Loucy (cell line): ENCODE measurements at regions not wholly inside any gene's neighbourhood (a gene's known extent, or its start where the extent isn't known, plus 50 kb on each side); places are given as distances from the start of the nearest gene placed in this dataset.
"Not testable (repeated sequence)": the region's sequence is repeated elsewhere in the genome, so short reads cannot be mapped to it uniquely, and the experiment has no call there.

ENCODE experiments used
- H2AFZ ChIP-seq: fragments of 200-600 bp; sonication (generic); 2 replicates; pipeline ENCODE4 v1.6.0; 2016; ENCODE audit warnings: antibody characterized with exemption, mild to moderate bottlenecking, low read length, moderate library complexity
- H3F3A ChIP-seq: fragments of 200-600 bp; 2 replicates; pipeline ENCODE4 v1.6.0; 2016; ENCODE audit warnings: antibody characterized with exemption, low read depth, mild to moderate bottlenecking
- H3K27me3 ChIP-seq: fragments of 200-600 bp; sonication (generic); 2 replicates; pipeline ENCODE4 v1.6.1; 2014; ENCODE audit warnings: low read length, mild to moderate bottlenecking; ENCODE audit not compliant: insufficient read depth, poor library complexity, severe bottlenecking
- H3K36me3 ChIP-seq: fragments of 200-600 bp; sonication (generic); 2 replicates; pipeline ENCODE4 v1.6.1; 2016; ENCODE audit warnings: low read length; ENCODE audit not compliant: insufficient read depth
- H3K4me1 ChIP-seq: fragments of 200-600 bp; sonication (generic); 2 replicates; pipeline ENCODE4 v1.5.1; 2014; ENCODE audit warnings: low read length, mild to moderate bottlenecking; ENCODE audit not compliant: insufficient read depth, poor library complexity, severe bottlenecking
- H3K4me2 ChIP-seq: fragments of 200-600 bp; sonication (generic); 2 replicates; pipeline ENCODE4 v1.6.0; 2014; ENCODE audit warnings: antibody characterized with exemption, low read length, low read depth, mild to moderate bottlenecking; ENCODE audit not compliant: poor library complexity, severe bottlenecking
- H3K4me3 ChIP-seq: fragments of 200-600 bp; sonication (generic); 2 replicates; pipeline ENCODE4 v1.5.1; 2014; ENCODE audit warnings: low read length, mild to moderate bottlenecking, mixed read lengths; ENCODE audit not compliant: poor library complexity, severe bottlenecking
- H3K79me2 ChIP-seq: fragments of 200-600 bp; sonication (generic); 2 replicates; pipeline ENCODE4 v1.6.1; 2014; ENCODE audit warnings: low read length; ENCODE audit not compliant: insufficient read depth
- H3K9ac ChIP-seq: fragments of 200-600 bp; sonication (generic); 2 replicates; pipeline ENCODE4 v1.6.0; 2014; ENCODE audit warnings: mild to moderate bottlenecking, low read depth, low read length, moderate library complexity; ENCODE audit not compliant: poor library complexity, severe bottlenecking
- H3K9me2 ChIP-seq: fragments of 200-600 bp; sonication (generic); replicated peaks from 2 replicates; pipeline ENCODE4 v1.6.1; 2016; ENCODE audit warnings: low read depth, low read length, mixed read lengths
- H3K9me3 ChIP-seq: fragments of 200-600 bp; sonication (generic); 2 replicates; pipeline ENCODE4 v1.6.1; 2014; ENCODE audit warnings: mild to moderate bottlenecking, antibody characterized with exemption, low read length, low read depth; ENCODE audit not compliant: insufficient read depth
- H4K20me1 ChIP-seq: fragments of 200-600 bp; sonication (generic); 2 replicates; pipeline ENCODE4 v1.6.0; 2014; ENCODE audit warnings: antibody characterized with exemption, low read length, mild to moderate bottlenecking; ENCODE audit not compliant: insufficient read depth, poor library complexity, severe bottlenecking

- H3K9ac ChIP-seq, H2AFZ ChIP-seq, H3K4me2 ChIP-seq, H3K9me2 ChIP-seq, H3K4me1 ChIP-seq, H3K36me3 ChIP-seq, H4K20me1 ChIP-seq, H3F3A ChIP-seq, H3K4me3 ChIP-seq, H3K27me3 ChIP-seq, H3K79me2 ChIP-seq, H3K9me3 ChIP-seq: not testable (repeated sequence)
Measured at GRCh38 chr5:34096033-34096432, 53.0 kb upstream of the C1QTNF3 start.

GRCh38 chr5:34099891-34100290 is 56.9 kb upstream of the C1QTNF3 start:
- not testable (repeated sequence) for H4K20me1 ChIP-seq, H3K27me3 ChIP-seq, H3K79me2 ChIP-seq, H3K4me3 ChIP-seq, H3K9me3 ChIP-seq, H3K4me1 ChIP-seq, H3K4me2 ChIP-seq, H3K9ac ChIP-seq, H3K36me3 ChIP-seq, H3K9me2 ChIP-seq, H2AFZ ChIP-seq, H3F3A ChIP-seq

- H3K27me3 ChIP-seq, H3K9me3 ChIP-seq, H3K9me2 ChIP-seq, H3K9ac ChIP-seq, H3F3A ChIP-seq, H3K36me3 ChIP-seq, H3K4me1 ChIP-seq, H3K79me2 ChIP-seq, H3K4me3 ChIP-seq, H4K20me1 ChIP-seq, H2AFZ ChIP-seq, H3K4me2 ChIP-seq: not testable (repeated sequence)
Measured at GRCh38 chr5:34101567-34101966, 58.6 kb upstream of the C1QTNF3 start.

- H3K79me2 ChIP-seq, H4K20me1 ChIP-seq, H2AFZ ChIP-seq, H3K4me2 ChIP-seq, H3K9me2 ChIP-seq, H3F3A ChIP-seq, H3K9me3 ChIP-seq, H3K4me1 ChIP-seq, H3K36me3 ChIP-seq, H3K9ac ChIP-seq, H3K27me3 ChIP-seq, H3K4me3 ChIP-seq: not testable (repeated sequence)
Measured at GRCh38 chr5:34108897-34109296, 65.9 kb upstream of the C1QTNF3 start.

- not testable (repeated sequence) for H4K20me1 ChIP-seq, H3K36me3 ChIP-seq, H3K4me2 ChIP-seq, H3K9me2 ChIP-seq, H3K4me1 ChIP-seq, H3K79me2 ChIP-seq, H3K9ac ChIP-seq, H3F3A ChIP-seq, H3K9me3 ChIP-seq, H3K4me3 ChIP-seq, H2AFZ ChIP-seq, H3K27me3 ChIP-seq
Measured at GRCh38 chr5:34124280-34124679, 81.3 kb upstream of the C1QTNF3 start.

GRCh38 chr5:34125354-34125753 is 82.3 kb upstream of the C1QTNF3 start:
- H3K9me3 ChIP-seq, H3K79me2 ChIP-seq, H3K4me3 ChIP-seq, H4K20me1 ChIP-seq, H3F3A ChIP-seq, H3K9ac ChIP-seq, H3K9me2 ChIP-seq, H3K4me2 ChIP-seq, H3K27me3 ChIP-seq, H3K36me3 ChIP-seq, H3K4me1 ChIP-seq, H2AFZ ChIP-seq: not testable (repeated sequence)

- not testable (repeated sequence) for H3K9ac ChIP-seq, H3K36me3 ChIP-seq, H3K4me2 ChIP-seq
Measured at GRCh38 chr5:34126741-34127140, 83.7 kb upstream of the C1QTNF3 start.

GRCh38 chr5:34127818-34128217 is 84.8 kb upstream of the C1QTNF3 start:
- H3K36me3 ChIP-seq, H3K27me3 ChIP-seq, H2AFZ ChIP-seq, H3K9me2 ChIP-seq, H3K9ac ChIP-seq, H3K4me3 ChIP-seq, H3K4me1 ChIP-seq, H3K4me2 ChIP-seq, H3K9me3 ChIP-seq, H3F3A ChIP-seq, H3K79me2 ChIP-seq, H4K20me1 ChIP-seq: not testable (repeated sequence)

More at GRCh38 chr5:34126741-34127140, 83.7 kb upstream of the C1QTNF3 start:
- H4K20me1 ChIP-seq, H2AFZ ChIP-seq, H3K4me1 ChIP-seq, H3K9me3 ChIP-seq, H3K4me3 ChIP-seq, H3K79me2 ChIP-seq, H3K9me2 ChIP-seq, H3F3A ChIP-seq, H3K27me3 ChIP-seq: not testable (repeated sequence)
